ENCODE measurements at regions not wholly inside any gene's neighbourhood (a gene's known extent, or its start where the extent isn't known, plus 50 kb on each side); places are given as distances from the start of the nearest gene placed in this dataset.

DNA sequence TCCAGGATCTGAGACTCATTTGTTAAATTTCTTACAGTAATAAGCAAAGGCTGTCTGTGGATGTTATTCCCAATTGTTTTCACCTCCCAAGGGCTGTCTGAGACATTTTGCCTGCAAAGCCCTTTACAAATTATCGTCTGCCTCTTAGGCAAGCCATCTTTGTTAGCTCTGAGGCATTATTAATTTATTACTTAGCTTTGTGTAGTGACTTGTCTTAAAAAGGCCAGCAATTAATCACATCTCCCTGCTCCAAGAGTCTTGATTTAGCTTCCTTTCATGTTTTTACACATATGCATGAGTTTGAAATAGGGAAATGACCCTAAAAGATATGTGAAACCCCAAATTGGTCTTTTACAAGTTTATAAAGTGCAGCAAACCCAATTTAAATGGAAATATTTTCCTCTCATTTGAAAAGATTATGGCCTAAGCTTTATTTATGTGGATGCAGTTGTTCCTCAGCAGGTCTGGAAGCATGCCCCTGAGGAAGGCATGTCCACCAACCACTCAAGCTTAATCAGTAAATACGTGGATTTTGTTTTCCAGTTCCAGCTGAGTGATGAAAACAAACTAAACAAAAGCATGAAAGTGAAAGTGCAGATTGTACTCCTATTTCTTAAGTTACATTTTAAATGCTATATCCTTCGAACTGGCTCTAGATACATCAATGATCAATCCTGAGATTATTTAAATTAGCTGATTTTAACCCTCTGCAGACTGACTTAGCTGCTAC is 173.6 kb upstream of the LNX1 start:
- DNase-seq: no peak

DNA sequence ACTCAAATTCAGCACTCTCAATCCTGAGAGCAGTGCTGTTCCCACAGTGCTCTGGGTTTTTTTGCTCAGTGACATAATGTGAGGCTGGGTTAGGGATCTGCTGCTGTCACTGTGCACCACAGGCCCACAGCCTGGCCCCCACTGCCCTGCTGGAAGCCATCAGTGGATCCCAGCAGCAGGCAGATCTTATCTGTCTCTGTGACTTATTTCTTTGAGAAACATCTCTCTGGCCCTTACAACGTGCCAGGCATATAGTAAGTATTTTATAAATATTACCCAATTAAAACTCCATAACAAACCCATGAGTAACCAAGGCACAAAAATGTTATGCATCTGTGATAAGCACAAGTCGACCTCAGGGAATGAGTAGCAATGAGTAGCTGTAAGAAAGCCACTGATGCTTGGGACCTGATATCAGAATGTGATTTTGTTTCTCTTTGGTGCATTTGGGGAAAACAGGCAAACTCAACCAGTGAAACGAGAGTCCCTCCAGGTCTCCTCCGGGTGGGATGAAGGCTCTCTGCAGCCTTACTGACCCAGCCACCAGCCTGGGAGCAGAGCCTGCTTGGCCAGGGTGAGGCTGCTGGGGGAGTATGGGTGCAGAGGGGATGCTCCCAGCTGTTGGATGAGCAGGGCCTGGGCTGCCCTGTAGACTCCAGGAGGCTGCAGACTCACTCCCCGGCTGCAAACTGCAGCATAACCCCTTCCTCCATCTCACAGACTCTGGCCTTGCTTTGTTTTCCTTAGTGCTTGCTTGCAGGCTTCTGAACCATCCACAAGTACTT is 172.7 kb upstream of the LNX1 start:
- DNase-seq: no peak

DNA sequence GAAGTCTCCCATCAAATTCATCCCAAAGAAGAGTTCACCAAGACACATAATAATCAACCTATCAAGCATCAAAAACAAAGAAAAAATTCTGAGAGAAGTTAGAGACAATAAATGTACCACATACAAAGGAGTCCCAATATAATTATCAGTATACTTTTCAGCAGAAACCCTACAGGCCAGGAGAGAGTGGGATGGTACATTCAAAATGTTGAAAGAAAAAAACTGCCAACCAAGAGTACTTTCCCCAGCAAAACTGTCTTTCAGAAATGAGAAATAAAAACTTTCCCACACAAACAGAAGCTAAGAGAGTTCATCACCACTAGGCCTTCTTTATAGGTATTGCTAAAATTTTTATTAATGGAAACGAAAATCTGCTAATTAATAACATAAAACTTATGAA is 164.4 kb upstream of the LNX1 start:
- DNase-seq: no peak

DNA sequence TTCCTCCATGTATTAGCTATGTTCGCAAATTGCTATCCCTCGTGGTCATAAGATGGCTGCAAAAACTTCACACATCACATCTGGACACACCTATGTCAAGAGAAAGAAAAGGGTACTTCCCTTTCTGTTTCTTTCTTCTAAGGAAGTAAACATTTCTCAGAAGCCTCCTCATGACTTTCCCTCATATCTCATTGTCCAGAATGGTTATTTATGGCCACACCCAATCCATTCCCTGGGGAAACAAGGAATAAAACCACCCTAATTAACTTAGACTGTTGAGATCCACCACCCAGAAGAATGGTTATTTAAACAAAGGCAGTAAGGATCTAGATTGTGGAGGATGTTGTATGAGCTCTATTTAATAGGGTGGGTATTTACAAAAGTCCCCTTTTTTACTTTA is 160.8 kb upstream of the LNX1 start:
- DNase-seq: no peak

DNA sequence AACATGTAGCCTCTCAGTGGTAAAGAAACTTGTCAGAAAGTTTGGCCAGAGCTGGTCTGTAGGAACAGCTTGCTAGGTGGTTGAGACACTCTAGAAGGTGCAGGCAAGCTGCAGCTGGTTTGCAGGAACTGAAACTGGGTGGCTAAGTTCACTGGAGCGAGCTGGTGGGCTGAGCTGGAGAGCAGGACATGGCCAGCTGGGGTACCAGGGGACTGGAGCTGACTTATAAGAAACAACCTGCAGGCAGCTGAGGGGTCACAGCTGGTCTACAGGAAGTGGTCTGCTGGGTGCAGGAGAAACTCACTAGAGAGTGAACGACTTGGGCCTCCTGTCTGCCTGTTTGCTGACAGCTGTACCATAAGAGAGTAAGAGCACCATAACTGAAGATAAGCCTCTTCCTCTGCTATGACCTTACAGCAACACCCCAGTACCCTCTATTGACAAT is 157.1 kb upstream of the LNX1 start:
- no peak for DNase-seq

DNA sequence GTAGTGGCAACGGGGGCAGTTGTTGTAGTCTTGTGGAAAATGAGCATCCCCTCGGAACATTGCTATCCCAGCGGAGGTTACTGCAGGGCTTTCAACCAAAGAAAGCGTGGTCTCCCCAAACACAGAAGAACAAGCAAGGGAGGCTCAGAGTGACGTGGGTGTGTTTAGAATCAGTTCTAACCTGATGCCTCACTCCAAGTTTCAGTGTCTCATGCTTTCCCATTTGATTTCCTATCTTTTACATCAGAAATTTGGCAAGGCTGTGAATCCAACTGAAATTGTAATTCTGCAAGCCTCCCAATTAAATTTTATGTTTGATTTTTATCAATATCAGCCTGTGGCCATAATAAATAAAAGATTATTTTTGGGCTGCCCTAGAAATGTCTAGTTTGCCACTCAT is 156.1 kb upstream of the LNX1 start:
- no peak for DNase-seq

DNA sequence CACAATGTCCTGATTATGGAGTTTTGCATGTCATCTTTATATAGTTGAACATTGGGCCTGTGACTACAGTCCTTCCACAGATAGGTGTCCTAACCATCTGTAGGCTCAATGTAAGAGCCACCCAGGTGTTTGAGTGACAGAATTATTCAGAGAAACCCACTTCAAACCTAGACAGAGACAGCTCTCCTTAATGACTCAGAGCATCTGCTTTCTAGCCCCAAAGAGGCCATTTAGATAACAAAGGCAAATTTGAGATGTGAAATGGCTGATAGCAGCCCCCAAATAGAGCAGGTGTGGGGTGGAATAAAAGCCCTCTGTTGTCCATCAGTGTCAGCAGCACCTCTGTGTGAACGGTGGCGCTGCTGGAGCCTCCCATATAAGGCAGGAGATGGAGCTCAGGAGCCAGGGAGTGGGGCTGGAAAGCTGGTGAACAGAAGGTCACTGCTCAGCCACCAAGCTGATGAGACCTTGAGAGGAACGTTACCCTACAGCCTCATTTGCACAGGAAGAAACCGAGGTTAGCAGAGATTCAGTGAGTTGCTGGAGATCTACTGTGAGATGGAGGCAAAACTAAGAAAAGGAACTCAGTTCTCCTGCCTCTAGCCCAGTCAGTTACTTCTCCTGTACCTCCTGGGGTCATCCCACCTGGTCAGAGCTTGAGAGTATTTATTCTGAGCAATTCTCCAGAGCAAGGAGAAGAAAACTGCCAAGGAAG is 153.3 kb upstream of the LNX1 start:
- DNase-seq: no peak

DNA sequence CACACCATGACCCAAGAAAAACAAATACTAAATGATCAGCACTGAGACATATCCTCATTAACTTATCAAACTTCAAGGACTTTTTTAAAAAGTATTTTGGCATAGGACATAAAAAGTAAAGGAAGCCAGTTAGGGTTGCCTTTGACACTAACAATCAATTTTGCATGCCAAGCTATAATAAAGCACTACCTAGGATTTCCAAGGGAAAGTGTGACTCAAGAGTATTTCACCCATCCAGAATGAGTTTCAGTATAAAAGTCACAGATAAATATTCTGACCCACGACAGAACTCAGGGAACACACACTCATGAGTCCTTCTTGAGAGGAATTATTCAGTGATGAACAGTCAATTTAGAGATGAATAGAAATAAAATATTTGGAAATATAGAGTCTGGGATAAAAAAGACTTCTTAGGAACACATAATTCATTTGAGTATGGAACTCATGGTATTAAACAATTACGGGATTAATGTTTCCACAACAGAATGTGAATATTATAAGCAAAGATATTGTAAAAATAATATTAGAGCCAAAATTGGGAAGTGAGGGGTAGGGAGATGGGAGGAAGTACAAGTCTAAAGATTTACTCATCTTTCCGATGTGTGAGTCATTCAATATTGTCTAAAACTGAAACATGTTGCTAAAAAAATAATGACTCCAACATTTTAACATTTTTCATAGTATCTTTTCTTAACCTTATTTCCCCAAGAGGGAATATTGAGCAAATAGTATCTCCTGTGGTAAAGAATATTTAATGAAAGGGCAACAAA is 143.5 kb upstream of the LNX1 start:
- no peak for DNase-seq

DNA sequence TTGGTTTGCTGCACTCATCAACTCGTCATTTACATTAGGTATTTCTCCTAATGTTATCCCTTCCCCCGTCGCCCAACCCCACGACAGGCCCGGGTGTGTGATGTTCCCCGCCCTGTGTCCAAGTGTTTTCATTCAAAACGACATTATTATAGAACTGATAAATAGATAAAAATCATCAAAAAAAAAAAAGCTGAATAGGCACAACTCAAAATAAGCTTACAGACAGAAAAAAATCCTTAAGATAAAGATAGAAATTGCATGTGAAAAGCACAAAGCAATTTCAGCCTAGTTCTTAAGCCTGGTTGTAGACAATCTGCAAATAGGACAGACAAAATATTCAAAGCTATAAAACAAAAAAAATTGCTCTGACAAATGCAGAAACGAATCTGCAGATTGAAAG is 142.9 kb upstream of the LNX1 start:
- no peak for DNase-seq

DNA sequence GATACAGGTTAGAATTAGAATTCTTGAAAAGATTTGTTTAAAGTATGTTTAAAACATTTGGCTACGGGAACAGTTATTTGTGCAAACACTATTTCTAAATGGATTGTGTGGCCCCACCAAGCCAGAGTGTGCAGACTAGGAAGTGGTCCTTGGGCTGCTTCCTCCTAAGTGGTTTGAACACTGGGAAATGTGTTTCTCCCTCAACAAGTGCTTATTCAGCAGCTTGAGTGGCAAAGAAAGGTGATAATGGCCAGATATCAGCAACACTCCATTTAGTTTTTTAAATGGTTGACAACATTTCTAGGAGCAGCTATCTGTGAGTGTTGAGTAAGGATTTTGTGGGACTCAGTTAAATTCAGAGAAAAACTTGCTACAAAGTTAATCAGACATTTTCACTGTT is 141.4 kb upstream of the LNX1 start:
- DNase-seq: no peak

DNA sequence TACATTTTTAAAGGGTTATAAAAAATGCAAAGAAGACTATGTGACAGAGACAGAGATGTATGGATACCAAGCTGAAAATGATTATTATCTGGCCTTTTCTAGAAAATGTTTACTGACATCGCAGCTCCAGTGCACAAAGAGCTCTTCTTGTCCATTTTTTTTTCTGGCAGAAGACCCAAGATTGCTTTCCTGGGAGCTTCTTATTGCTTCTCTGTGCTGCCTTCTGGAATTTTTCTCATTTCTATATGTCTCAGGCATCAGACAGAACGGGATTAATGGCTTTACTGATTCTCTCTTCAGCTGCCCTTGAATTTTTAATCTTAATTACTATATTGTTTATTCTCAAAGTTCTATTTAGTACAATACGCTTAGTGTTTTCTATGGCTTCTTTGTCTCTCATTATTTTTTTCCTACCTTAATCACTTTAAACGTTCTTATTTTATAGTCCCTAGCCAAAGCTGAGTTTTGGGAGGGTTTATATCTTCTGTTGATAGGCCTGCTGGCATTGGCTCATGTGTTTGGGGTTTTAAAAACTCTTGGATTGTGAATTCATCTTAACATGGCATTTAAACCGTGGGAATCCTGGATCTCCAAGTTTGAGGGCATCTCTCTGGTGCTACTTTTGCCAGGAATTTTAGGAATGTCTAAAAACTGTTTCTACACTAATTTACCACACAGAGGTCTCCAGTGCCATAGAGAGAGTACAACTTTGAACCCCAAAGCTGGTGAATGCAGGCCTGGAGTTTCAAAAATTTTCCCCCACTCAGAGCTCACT is 138.9 kb upstream of the LNX1 start:
- no peak for DNase-seq

DNA sequence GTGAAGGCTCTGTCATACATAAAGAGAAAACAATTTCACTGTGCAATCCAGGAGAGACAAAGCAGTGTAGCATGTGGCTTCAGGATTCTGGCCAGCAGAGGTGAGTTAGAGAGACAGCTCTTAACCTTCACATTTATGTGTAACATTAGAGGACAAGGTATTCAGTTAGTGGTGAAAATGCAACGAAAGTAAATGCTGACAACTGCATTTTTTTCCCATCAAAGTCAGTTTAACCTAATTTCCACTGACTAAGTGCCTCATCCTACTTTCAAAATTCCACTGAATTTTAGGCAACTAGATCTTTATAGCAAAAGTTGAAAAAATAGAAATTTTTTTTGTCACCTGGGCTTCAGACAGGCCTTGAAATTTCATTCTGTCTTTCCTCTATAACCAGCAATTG is 130.8 kb upstream of the LNX1 start:
- DNase-seq: no peak

DNA sequence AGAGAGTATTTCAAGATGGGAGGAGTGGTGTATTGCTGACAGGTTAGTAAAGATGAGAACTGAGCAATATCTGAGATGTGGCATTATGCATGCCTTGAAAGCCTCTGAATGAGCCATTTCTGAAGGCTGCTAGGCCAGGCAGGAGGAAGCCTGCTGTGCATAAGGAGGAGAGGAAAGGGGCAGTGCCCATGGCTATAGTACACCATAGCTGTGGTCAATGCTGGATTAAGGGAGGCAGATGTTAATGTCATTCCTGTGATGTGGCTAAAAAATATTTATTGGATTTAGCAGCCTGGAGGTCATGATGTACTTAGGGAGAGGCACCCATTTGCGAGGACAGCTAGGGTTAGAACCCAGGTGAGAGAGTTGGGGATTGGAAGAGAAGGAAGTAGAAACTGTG is 130.0 kb upstream of the LNX1 start:
- DNase-seq: no peak

DNA sequence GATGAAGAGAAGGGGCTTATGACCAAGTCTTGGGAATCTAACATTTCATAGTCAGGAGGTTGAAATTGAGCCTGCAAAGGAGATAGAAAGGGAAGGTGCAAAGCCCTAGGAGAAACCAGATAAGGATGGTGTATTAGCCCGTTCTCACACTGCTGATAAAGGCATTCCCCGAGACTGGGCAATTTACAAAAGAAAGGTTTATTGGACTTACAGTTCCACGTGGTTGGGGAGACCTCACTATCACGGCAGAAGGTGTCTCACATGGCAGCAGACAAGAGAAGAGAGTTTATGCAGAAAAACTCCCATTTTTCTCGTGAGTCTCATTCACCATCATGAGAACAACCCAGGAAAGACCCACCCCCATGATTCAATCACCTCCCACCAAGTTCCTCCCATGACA is 129.5 kb upstream of the LNX1 start:
- no peak for DNase-seq

DNA sequence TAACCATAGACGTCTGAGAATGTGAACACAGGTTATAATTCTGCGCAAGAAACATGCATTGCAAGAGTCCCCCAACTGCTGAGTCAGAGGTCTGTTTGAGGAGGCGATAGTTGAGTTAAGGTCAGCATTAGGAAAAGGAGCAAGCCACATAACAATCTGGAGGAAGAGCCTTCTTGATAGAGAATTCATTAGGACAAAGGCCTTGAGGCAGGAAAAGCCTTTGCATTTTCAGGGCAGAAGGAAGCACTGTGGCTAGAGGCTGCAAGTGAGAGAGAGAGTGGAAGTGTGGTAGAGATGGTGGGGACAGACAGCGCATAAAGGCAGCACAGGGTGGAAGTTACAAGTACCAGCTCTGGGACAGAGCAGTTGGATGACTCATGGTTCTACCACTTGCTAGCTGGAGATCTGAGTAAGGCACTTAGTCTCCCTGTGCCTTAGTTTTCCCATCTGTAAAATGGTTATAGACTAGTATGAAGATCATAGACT is 125.8 kb upstream of the LNX1 start:
- no peak for DNase-seq

DNA sequence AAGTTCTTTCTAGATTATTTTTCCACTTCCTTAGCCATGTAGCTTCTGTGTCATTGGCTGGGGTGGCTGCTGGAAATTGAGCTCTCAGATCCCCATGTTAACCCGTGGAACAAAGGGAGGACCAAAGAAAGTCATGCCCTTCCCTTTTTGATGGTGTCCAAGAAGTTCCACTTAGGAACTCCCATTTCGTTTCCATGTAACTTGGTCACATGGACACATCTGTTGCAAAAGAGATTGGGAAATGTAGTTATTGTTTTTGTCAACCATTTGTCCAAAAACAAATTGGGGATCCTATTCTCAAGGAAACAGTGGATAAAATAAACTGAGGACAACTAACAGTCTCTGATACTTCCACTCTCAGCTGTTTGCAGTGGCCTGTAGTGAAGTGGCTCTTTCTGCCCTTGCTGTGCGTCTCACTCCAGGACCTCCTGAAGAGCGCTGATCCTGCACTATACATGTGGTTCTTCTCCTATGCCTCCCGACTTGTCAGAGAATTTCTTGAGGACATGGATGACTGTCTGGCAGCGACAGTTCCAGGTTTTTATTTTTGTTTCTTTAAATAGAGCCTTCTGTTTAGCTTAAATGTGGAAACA is 125.3 kb upstream of the LNX1 start:
- DNase-seq: no peak

DNA sequence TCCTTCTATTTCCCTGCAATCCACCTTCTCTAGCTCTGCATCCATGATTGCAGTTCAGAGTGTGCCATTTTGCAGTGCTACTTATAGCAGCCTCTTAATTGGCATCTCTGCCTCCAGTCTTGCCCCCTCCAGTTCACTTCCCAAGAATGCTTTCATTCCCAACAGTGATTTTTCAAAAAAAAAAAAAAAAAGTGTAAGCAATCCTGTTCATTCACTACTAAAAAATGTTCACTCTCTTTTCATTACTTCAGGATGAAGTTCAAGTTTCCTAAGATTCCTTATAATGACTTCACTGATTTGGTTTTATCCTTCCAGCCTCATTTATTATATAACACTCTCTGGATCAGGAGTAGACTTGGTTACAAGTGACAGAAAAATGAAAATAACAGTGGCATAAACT is 124.7 kb upstream of the LNX1 start:
- no peak for DNase-seq

DNA sequence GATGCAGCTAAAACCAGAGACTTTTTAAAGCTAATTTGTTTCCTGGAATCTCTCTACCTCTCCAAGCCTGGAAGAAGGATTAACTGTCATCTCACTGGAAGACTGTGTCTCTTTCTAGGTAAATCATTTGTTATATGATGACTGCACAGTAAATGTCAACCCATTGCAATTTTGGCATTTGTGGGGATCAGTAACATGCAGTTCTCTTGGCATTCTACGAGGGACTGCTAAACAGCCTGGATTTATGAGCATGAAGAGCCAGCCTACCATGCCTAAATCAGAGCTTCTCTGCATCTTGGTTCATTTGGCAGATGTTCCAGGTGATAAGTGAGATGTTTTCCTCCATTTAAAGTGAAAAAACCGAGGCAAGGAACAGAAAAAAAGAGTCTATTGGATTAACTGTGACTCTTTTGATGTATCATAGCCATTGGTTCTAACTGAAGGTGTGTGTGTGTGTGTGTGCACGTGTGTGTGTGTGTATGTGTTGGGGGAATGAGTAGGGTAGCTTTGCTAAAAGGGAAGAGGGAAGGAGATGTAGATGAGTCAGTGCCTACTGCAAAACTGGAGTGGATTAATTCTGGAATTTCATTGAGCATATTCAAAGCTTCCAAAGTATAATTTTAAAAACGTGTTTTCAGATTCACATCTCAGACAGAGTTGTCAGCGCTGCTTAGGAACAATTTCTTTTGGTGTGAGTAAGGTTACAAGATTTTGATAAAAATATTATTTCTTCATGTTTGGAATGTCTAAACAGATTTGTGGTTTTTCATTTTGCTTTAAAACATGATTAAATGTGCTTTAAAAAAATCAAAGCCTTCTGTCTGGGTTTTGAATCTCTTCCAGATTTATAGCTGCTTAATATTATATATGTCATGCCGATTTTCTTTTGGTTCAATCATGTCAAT is 123.2 kb upstream of the LNX1 start:
- DNase-seq: no peak

DNA sequence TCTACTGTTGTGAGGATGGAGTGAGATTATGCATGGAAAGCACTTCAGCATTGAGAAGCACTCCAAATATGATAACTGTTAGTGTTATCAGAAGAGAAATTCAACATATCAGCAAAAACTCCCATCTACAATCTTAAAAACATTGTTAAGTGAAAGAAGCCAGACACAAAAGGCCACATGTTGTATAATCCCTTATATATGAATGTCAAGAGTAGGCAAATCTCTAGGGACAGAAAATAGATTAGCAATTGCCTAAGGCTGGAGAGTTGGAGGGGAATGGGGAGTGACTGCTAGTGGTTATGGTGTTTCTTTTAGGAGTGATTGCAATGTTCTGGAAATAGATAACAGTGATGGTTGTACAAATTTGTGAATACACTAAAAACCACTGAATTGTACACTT is 122.5 kb upstream of the LNX1 start:
- DNase-seq: no peak

DNA sequence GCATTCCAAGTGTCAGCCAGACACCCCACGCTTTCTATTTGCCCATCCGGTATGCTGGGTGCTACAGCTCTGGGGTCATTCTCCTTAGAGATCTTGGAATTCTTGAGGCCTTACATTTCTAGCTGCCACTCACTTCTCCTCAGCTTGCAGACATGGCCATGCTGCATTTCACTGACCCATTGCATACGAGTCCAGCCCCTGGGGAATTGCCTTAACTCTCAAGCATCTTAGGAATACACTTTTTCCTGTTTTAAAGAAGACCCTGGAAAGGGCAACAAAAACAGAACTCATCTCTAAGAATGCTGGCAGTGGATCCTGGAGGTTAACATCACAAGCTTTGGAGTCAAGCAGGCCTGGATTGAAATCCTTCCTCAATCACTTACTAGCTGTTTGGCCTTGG is 122.0 kb upstream of the LNX1 start:
- DNase-seq: no peak
